ENCODE measurements at regions not wholly inside any gene's neighbourhood (a gene's known extent, or its start where the extent isn't known, plus 50 kb on each side); places are given as distances from the start of the nearest gene placed in this dataset.
"Not testable (repeated sequence)": the region's sequence is repeated elsewhere in the genome, so short reads cannot be mapped to it uniquely, and the experiment has no call there.

DNA sequence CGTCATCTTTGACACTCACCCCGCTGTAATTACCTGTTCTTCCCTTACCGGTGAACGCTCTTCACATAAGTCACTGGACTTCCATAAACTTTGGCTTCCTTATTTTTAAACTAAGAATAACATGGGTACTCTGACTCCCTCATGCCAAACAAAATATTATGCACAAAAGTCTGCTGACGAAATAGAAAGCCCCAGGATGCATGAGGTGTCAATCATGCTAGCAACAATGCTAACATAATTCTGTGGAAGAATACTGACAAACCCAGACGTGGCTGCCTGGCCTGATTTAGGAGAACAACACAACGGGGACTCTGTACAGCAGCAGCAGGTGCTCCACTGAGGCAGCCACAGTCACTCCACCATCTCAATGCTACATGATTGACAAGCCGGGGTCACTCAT is 137.5 kb downstream of the CCDC71L start:
- no peak for DNase-seq (ENCODE audit: low read depth in 2 of 2)

DNA sequence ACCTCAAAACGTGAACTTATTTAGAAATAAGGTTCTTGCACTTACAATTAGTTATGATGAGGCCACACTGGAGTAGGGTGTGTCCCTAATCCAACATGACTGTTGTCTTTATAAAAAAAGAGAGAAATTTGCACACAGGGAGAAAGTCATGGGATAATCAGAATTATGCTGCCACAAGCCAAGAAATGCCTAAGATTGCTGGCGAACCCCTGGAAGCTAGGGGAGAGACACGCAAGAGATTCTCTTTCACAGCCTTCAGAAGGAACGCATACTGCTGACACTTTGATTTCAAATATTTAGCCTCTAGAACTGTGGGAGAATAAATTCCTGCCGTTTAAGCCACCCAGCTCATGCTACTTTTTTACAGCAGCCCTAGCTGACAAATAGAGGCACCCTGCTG is 138.3 kb downstream of the CCDC71L start:
- DNase-seq (ENCODE audit: low read depth in 2 of 2): no peak

DNA sequence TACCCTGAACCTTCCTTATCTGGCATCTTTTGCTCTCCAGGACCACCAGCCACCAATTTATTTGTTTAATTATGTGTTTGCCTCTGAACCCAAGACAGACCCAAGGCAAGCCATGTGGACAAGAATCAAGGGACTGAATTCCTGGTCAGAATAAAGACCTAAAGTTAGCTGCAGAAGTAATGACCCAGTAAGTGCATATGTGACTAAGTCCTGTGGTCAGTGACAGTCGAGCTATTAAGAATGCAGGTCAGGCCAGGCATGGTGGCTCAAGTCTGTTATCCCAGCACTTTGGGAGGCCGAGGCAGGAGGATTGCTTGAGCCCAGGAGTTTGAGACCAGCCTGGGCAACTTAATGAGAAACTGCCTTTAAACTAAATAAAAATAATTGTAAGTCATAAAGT is 139.4 kb downstream of the CCDC71L start:
- DNase-seq (ENCODE audit: low read depth in 2 of 2): no peak

DNA sequence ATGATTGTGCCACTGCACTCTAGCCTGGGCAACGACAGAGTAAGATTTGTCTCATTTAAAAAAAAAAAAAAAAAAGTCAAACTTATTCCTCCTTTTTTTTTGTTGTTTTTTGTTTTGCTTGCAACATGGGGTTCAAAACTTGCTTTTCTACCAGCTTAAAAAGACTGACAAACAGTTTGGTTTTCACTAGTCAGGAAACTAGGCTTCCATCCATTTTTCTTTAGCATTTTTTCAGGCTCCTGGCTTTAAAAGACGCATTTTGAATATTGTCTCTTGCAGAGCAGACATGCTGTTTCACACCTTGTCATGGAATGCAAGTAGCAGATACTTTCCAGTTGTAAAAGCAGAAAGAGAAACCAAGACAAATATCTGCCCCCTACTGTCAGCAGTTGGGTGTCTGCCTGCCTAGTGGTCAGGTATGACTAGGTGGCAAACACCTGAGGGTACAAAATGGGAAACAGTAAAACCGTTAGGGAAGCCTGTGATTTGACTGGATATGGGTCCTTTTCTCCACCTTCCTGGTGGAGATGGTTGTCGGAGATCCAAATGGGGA is 139.9 kb downstream of the CCDC71L start:
- DNase-seq (ENCODE audit: low read depth in 2 of 2): no peak

DNA sequence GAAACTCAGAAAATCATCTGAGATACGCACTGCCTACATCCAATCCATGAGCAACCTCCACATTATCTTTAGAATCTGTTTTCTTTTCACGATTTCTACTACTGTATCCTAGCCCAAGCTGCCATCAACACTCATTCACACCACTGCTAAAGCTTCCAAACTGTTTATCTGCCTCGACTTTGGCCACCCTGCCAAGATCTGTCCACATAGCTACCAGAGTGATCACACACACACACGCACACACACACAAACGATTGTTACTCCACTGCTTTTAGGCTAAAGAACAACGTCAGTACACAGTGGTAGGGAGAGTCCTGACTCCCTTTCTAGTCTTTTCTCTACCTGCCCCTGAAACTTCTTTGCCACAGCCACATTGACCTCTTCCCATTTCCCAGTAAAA is 142.0 kb downstream of the CCDC71L start:
- no peak for DNase-seq (ENCODE audit: low read depth in 2 of 2)

DNA sequence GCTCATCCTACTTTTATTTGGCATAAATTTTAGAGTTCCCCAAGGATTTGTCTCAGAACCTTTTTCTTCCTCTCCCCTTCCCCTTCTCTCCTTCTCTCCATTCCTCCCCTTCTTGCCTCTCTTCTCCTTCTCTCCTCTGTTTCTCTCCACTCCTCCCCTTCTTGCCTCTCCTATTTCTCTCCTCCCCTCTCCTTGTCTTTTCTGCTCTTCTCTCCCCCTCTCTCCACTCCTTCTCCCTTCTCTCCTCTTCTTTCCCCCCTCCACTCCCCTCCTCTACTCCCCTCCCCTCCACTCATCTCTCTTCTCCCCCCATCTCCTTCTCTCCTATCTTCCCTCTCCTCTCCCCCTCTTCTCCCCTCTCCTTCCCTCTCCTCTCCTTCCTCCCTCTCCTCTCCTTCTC is 142.7 kb downstream of the CCDC71L start:
- no peak for DNase-seq (ENCODE audit: low read depth in 2 of 2)

DNA sequence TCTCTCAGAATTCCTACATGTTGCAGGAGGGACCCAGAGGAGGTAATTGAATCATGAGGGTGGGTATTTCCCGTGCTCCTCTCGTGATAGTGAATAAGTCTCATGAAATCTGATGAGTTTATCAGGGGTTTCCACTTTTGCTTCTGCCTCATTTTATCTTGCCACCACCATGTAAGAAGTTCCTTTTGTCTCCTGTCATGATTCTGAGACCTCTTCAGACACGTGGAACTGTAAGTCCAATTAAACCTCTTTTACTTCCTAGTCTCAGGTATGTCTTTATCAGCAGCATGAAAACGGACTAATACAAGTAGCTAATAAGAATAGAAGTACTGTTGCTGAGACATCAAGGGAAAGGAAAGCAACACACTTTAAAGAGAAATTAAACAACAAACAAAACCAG is 143.4 kb downstream of the CCDC71L start:
- DNase-seq (ENCODE audit: low read depth in 2 of 2): no peak

DNA sequence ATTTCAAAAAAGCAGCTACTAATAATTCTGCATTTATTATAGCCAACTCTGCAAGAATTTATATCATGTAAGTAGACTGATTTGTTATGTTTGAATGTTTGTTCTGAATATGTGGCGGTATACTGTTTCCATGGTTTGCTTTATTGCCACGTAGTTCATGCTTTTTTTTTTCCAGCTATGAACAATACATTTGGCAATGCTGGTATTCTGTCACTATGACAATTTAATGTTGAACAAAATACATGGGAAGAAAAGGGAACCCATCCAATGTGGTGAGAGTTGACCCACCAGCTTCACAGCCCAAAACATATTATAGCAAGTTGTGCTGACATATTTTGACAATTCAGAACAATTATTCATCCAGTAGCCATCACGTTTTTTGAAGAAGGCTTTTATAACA is 145.6 kb downstream of the CCDC71L start:
- DNase-seq (ENCODE audit: low read depth in 2 of 2): no peak

DNA sequence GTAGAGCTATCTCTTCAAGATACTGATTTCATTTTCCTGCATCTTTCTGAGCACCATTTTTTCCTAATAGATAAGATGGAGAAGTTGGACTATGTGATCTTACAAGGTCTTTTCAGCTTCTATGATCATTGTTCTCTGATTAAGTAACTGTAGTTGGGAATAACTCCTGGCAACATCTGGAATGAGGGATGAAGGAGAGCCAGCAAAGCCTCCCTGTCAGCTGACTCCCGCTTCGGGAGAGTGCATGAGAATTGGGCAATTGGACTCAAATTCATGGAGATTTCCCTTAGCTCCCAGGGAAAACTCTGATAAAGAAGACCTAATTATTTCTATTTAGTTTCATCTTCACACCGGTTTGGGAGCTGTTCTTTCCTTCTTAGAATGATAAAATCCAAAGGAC is 146.1 kb downstream of the CCDC71L start:
- DNase-seq (ENCODE audit: low read depth in 2 of 2): no peak

DNA sequence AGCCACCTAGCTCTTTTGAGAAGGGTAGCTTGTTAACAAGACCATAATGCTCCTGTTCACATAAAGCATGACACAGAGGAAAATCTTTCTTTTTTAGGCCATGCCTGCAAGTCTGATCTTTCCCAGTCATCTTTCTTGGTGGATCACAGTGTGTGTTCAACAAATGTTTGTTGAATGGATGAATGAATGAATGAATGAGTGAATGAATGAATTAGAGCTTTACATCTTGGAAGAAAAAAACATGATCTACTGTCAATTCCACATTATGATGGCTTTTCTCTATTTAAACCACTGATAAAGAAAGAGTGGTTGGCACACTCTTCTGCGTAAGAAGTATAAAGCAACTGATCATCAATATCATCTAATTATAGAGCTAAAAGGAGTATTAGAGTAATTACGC is 148.7 kb downstream of the CCDC71L start:
- no peak for DNase-seq (ENCODE audit: low read depth in 2 of 2)

DNA sequence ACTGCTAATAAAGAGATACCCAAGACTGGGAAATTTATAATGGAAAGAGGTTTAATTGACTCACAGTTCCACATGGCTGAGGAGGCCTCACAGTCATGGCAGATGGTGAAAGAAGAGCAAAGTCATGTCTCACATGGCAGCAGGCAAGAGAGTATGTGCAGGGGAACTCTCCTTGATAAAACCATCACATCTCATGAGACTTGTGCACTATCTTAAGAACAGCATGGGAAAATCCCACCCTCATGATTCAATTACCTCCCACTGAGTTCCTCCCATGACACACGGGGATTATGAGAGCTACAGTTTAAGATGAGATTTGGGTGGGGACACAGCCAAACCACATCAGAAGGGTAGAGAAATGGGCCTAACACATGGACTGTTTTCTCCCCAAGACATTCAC is 156.3 kb downstream of the CCDC71L start:
- no peak for DNase-seq (ENCODE audit: low read depth in 2 of 2)

DNA sequence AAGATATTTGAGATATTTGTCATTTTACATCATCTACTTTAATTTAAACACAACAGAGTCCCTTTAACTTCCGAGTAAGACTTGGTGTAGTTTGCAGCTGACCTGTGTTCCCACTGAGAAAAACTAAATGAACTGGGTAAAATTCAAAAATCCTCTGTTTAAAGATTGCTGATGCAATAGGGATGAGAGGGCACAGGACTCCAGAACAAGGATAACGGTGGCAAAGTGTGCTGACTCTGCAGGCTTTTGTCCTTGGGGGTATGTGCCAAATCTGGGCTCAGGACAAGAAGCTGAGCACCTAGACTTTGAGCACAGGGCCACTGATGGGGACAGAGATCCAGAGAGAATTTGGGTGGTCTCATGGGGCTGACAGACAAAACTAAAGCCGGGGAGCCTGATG is 156.8 kb downstream of the CCDC71L start:
- no peak for DNase-seq (ENCODE audit: low read depth in 2 of 2)

DNA sequence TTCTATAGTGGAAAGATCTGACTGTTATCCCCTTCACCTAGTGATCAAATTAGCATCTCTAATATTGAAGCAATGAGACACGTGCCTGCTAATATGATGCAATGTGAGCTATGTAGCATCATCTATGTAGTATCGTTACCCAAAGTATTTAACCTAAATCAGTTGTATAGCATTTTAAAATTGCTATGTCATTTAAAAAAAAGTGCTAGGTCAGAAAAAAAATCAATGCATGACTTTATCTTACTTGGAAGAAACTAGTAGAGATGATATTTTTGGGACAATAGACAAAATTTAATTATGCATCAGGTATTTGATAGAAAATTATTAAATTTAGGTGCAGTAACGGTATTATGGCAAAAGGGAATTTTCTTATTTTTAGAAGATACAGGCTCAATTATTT is 157.3 kb downstream of the CCDC71L start:
- DNase-seq (ENCODE audit: low read depth in 2 of 2): no peak

DNA sequence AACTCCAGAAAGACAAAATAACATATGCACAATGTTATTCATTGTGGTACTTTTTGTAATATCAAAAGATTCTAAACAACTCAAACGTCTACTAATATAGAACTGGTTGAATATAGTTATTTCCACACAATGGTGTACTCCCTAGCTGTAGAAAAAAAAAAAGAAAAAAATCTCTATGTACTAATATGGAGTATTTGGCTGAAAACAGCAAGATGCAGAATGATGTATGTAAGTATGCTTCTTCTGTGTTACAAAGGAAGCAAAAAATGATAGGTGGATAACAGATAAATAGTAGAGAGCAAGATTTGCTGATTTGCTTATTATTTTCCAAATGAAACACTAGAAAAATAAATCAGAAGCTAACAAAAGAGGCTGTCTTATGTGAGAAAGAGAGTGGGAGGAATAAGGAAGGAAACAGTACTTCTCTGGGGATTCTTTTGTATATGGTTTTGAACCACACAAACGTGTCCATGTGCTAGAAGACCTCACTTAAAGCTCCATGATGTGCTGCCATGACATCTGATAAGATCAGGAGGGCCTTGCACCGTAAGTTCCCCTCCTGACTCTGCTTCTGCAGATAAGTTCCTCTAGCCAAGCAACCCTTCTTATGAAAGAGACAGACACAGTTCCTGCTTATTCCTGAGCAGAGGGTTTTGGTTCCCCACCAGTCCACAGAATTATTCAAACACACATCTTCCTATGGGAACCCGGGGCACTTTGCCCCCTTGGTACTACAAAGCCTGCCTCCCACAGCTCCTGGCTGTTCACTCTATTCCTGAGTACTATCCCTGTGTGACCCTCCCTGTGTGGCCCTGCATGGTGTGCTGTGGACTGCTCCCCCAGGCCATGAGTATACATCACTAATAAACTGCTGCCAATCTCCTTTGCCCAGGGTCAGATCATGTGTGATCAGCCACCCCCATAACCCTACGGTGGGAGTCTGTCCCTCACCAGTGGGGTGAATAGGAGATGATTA is 159.1 kb downstream of the CCDC71L start:
- no peak for DNase-seq (ENCODE audit: low read depth in 2 of 2)

DNA sequence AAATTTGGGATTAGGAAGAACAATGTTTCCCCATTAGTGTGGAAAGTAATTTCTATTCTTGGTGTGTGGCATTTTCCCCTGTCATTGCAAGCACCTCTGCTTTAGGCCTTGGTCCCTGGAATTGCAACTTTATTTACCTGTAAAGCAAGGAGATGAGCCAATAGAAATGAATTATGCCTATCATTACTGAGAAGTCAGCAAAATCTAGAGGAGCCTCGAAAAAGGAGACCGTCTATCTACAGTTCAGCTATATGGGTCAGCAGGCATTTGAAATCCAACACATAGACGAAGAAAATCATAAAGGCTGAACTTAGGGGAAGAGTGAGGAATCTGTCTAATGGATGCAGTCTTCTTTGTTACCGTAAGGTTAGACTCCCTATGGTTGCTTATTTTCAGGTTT is 161.1 kb downstream of the CCDC71L start:
- DNase-seq (ENCODE audit: low read depth in 2 of 2): no peak

DNA sequence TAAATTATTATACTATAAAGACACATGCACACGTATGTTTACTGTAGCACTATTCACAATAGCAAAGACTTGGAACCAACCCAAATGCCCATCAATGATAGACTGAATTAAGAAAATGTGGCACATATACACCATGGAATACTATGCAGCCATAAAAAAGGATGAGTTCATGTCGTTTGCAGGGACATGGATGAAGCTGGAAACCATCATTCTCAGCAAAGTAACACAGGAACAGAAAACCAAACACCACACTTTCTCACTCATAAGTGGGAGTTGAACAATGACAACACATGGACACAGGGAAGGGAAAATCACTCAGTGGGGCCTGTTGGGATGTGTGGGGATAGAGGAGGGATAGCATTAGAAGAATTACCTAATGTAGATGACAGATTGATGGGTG is 163.0 kb downstream of the CCDC71L start:
- DNase-seq (ENCODE audit: low read depth in 2 of 2): not testable (repeated sequence)

DNA sequence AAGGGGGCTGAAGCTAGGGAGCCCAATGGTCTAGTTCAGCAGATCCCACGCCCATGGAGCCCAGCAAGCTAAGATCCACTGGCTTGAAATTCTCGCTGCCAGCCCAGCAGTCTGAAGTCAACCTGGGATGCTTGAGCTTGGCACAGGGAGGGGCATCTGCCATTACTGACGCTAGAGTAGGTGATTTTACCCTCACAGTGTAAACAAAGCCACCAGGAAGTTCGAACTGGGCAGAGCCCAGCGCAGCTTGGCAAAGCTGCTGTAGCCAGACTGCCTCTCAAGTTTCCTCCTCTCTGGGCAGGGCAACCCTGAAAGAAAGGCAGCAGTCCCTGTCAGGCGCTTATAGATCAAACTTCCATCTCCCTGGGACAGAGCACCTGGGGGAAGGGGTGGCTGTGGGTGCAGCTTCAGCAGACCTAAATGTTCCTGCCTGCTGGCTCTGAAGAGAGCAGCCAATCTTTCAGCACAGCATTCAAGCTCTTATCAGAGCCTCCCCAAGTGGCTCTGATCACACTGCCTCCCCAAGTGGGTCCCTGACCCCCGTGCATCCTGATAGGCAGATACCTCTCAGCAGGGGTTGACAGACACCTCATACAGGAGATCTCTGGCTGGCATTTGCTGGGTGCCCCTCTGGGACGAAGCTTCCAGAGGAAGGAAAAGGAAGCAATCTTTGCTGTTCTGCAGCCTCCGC is 167.8 kb downstream of the CCDC71L start:
- DNase-seq (ENCODE audit: low read depth in 2 of 2): no peak

DNA sequence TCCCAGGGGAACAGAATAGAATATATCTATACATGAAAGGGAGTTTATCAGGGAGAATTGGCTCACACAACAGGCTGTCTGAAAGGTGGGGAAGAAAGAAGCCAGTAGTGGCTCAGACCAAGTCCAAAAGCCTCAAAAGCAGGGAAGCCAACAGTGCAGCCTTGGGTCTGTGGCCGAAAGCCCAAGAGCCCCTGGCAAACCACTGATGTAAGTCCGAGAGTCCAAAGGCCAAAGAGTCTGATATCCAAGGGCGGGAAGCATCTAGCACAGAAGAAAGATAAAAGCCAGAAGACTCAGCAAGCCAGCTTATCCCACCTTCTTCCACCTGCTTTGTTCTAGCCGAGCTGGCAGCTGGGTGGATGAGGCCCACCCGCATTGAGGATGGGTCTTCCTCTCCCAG is 172.5 kb downstream of the CCDC71L start:
- no peak for DNase-seq (ENCODE audit: low read depth in 2 of 2)

DNA sequence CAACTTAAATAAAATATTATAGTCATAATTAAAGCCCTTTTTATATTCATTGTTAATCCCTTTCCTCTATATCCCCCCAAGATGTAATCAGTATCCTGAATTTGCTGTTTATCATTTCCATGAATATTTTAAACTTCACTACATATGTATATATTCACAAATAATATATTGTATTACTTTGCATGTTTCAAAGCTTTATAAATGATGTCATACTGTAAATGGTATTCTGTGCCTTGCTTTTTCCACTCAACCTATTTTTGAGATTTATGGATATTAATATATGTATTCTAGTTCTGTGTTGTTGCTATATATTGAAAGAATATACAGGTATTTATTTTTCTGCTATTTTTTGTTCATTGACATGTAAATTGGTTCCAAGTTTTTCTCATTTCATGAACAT is 173.1 kb downstream of the CCDC71L start:
- DNase-seq (ENCODE audit: low read depth in 2 of 2): no peak

DNA sequence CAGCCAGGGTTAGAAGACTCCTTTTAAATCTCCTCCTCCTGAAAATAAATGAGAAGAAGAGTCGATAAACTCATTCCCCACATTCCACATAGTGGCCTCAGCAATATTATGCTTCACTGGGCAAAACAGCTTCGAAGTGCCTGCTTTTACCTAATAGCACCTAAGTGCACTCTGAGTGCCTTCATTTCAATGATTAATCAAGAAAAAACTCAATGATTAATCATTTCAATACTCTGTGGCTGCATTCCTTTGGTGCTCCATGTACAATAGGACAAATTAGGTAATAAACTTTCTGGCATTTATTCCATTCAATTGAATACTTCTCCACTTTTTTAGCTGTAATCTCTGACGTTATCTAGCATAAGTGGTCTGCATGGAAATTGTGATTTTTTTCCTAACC is 174.6 kb downstream of the CCDC71L start:
- DNase-seq (ENCODE audit: low read depth in 2 of 2): no peak

DNA sequence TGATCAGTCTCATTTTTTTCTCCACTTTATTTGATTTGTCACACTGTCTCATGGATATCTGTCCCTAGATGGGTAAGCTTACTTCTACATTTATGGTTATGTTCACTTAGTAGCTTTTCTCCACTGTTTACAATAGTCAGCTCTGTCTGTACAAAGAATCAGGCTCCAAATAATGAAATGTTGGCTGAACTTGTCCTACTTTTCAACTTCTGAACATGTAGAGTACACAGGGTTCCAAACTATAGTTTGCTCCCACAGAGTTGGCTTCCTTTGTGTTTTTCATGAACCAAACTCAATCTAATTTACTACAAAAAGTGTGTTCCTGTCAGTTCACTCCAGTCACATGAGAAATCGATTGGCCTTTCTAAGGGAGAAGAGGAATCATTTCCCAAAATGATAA is 175.0 kb downstream of the CCDC71L start:
- no peak for DNase-seq (ENCODE audit: low read depth in 2 of 2)

DNA sequence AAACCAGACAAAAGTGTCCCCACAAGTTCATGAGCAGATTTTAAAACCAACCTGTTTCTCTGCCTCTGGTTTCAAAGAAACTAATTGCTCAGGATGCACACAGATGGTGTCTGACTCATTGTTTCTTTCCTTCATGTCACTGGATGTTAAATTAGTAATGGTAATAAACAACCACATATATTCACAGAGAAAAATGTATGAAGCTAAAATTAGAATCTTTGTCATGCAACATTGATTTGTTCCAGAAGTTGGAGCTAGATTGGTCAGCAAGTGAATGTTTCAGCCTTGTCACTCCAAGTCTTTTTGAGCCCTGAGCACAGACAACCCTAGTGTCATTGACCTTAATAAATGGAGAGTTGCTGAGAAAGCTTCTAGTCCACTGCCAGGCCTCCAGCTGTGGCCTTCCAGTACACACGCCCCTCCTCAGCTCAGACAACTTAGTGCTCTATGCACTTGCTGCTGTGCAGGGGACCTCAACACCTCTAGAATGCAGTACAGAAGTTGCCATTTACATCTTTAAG is 175.9 kb downstream of the CCDC71L start:
- DNase-seq (ENCODE audit: low read depth in 2 of 2): no peak

DNA sequence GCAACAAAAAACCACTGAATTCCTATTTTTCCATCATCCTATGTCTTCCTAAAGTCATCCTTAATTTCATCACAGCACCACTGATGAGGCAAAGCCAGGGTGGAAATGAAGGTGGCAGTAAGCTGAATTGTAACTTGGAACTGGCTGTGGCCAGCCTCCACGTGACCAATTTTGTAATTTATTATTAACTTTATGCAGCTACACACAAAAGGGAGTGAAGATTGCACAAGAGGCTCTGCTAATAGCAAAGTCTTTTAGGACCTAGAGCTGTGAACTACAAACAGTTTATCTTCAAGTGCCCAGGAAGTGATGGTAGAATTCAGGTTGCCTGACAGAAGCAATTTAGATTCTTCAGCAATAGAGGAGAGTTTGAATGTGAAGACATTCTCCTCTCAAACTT is 176.4 kb downstream of the CCDC71L start:
- DNase-seq (ENCODE audit: low read depth in 2 of 2): no peak
